NCI-H1930 (cell line): ENCODE measurements at regions not wholly inside any gene's neighbourhood (a gene's known extent, or its start where the extent isn't known, plus 50 kb on each side); places are given as distances from the start of the nearest gene placed in this dataset.
"Not testable (repeated sequence)": the region's sequence is repeated elsewhere in the genome, so short reads cannot be mapped to it uniquely, and the experiment has no call there.

ENCODE experiments used
- DNase-seq, 2 experiments: peaks; one replicate each; lab custom pipeline; 2025; lab: John Stamatoyannopoulos, UW

- no peak for DNase-seq
These were observed 610.0 kb upstream of the LMO3 start for GRCh38 chr12:17215759-17216570.

DNA sequence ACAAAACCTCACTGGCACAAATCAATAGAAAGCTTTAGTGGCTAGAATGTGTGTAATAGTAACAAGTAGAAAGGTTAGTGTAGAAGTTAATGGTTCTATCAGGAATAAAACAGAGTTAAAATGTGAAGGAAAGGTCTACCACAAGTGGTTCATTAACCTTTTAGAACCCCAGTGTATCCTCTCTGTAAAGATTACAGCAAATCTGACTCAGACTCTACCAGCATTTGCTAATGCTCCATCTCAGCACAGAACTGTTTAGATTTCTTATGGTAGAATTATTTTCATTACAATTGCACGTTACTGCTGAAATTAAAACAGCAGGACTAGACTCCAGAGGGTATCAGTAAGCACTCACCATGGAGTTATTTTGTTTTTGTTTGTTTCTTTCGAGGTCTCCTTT, 609.0 kb upstream of the LMO3 start:
- no peak for DNase-seq

DNA sequence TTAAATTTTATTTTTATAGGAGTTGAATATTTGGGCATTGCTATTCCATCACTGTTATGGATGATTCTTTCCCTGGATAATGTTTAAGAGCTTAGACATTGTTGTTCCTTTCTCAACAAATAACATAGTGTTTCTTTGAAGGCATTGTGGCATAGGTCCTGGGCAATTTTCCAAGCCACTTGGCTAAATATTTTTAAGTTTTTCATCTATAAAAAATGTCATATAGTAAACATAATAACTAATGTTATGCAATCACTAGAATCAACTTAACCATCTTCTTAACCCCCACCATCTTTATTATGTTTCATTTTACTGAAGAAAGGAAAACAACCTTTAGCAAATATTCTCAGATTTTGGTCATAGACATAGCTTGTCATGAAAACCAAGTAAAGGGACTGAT, 600.6 kb upstream of the LMO3 start:
- no peak for DNase-seq

DNA sequence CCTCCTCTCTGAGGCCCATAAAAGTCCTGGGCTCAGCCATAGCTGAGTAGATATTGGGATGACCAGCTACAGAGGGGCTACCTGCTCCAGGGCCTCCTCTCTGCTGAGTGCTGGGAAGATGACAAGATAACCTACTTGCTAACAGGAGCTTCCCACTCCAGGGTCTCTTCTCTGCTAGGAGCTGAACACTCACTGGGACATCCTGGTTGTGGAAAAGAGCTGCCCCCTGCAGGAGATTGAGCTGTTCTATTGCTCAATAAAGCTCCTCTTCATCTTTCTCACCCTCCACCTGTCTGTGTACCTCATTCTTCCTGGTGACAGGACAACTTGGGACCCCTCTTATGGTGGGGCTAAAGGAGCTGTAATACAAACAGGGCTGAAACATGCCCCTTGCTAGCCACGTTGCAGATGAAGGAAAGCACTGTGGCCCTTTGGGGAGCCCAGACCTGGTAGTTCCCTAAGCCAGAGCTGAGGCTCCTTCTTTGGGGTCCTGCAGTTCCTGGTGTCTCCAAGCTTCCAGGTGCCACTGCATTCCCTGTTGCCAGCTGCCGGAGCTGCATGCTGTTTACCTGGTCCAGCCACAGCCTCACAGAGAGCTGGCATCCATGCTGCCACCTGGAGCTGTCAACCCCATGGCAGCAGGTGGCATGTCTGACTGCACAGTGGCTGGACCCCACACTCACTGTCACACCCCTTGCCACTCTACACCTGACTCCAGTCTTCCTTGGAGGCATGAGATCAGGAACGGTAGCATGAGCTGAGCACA, 598.5 kb upstream of the LMO3 start:
- no peak for DNase-seq

- DNase-seq, result no peak
These were observed 597.5 kb upstream of the LMO3 start for GRCh38 chr12:17203497-17203896.

- no peak for DNase-seq
These were observed 592.0 kb upstream of the LMO3 start for GRCh38 chr12:17197971-17198370.

DNA sequence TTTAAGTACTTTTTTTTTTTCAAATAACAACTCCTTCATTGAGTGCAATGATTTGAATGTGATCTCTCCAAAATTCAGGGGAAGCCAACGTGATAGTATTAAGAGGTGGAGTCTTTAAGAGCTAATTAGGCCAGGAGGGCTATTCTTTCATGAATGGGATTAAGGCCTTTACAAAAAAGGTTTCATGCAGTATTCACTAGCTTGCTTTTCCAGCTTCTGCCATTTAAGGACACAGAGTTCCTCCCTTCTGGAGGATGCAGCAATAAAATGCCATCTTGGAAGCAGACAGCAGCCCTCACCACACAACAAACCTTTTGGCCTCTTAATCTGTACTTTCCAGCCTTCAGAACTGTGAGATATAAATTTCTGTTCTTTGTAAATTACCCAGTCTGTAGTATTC, 586.8 kb upstream of the LMO3 start:
- DNase-seq, result no peak

DNA sequence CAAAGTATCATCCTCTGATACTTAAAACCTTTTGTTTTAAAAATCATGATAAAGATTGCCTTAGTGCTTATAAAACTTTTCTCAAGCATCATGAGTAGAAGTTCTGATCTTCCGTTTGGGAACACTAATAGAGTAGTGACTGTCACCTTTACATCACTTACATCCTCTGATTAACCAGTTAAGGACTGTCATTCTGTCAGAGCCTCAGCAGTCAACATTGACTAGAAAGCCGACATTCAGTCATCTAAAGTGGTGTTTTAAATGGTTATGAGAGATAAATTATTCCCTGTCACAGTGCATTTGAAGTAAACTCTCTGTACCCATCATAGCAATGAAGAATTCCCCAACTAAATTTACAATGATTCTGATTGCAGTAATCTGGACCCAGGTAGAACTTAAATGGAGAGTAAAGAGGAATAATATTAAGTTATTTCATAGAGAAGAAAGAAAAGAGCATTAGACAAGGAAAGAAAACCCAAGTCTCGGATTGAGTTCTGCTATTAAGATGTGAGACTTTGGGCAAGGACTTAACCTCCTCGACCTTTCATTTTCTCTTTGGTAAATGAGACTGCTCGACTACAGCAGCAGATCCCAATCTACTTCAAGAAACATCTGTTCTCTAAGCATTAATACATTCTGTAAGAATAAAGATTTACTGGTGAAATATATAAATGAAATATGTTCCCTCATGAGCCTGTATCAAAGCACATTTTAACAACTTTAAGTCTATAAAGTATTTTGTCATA, 563.9 kb upstream of the LMO3 start:
- no peak for DNase-seq

DNA sequence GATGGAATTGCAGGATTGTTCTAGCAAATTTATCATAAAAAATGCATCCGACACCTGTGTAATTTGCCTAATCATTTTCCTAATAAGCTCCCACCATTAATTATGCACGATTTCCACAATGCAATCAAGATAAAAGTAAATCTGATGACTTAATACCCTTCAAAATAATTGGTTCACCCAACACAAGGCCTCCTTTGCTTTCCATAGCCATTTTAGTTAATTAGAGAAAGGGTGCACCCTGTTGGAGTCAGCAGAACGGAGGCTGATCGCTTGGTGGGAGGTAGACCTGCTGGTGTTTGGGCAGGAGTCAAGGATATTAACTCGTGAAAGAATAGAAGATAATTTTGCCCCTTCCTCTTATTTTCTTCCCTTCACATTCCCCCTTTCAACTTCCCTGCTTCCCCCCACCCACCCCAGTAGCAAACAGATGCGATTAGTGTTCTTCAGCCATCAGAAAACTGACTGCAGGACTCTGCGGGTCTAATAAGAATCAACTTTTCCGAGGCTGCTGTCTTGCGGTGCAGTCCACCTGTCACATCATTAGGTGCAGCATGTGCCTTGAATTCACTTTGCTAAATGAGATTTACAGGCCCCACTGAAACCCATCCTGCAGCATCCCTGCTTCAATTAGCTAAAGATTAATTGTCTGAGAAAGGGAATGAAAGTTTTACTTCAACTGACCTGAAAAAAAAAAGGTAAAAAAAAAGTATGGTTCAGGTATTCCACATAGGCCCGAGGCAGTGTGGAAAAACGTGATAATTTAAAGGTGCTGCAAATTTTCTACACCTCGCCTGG, 553.7 kb upstream of the LMO3 start:
- no peak for DNase-seq

- DNase-seq, result no peak
These were observed 552.2 kb upstream of the LMO3 start for GRCh38 chr12:17158201-17158600.

GRCh38 chr12:17151917-17152316, 546.0 kb upstream of the LMO3 start:
- DNase-seq, result no peak

- DNase-seq, result no peak
These were observed 542.7 kb upstream of the LMO3 start for GRCh38 chr12:17148706-17149105.

- no peak for DNase-seq
These were observed 536.9 kb upstream of the LMO3 start for GRCh38 chr12:17142856-17143255.

DNA sequence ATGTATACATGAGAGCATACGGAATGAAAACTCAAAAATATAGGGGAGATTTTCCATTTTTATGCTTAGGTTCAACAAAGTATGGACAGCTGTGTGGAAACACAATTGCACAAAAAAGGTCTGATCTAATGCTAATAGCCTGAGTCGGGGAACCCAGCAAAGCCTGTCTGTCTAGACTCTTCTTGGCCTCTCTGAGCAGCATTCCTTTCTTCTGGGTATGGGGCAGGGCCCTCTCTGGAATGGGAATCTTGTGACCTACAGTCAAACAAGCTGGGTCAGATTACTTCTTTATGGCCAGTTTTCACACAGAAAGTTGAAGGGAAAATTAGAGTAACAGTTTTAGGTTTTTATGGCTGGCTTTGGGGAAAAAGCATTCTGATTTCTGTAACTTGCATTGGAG, 534.0 kb upstream of the LMO3 start:
- DNase-seq, result no peak

DNA sequence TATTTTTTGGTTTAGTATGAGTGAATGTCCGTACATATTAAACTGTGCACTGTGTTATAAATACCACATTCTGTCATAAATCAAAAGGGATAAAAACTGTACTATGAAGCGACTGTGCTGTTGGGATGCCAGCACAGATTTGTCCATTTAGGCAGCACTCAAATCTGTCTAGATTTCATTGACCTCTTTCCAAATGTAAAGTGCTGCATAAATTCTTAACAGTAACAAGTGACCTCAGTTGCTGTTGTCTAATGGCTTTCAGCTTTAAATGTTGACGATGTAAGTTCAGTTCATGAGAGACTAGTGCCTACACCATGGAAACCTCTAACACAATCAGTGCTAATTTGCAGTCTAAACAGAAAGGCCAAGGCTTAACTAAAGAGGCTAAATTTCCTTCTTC, 531.4 kb upstream of the LMO3 start:
- no peak for DNase-seq

GRCh38 chr12:17134315-17134714, 528.4 kb upstream of the LMO3 start:
- DNase-seq, result no peak

- no peak for DNase-seq
These were observed 526.4 kb upstream of the LMO3 start for GRCh38 chr12:17132336-17132735.

- not testable (repeated sequence) for DNase-seq
These were observed 510.6 kb upstream of the LMO3 start for GRCh38 chr12:17116538-17116937.

GRCh38 chr12:17110316-17110715, 504.4 kb upstream of the LMO3 start:
- DNase-seq, result no peak

- no peak for DNase-seq
These were observed 503.0 kb upstream of the LMO3 start for GRCh38 chr12:17108877-17109541.

- DNase-seq, result no peak
These were observed 498.8 kb upstream of the LMO3 start for GRCh38 chr12:17104801-17105200.
